BJ (cell line): ENCODE measurements at regions not wholly inside any gene's neighbourhood (a gene's known extent, or its start where the extent isn't known, plus 50 kb on each side); places are given as distances from the start of the nearest gene placed in this dataset.

Experiments used
- CTCF ChIA-PET: fragments of 350-600 bp; formaldehyde crosslinking; extraction: SDS; loops from one replicate; lab custom pipeline; 2021; ENCODE audit warnings: antibody characterized with exemption, inconsistent platforms; lab: Yijun Ruan, JAX
- POLR2A ChIA-PET: fragments of 300-600 bp; sonication (Branson Sonifier 250); formaldehyde crosslinking; extraction: SDS; loops from one replicate; lab custom pipeline; 2021; ENCODE audit warnings: antibody characterized with exemption; lab: Charles Lee
- DNase-seq: peaks from one replicate; pipeline ENCODE4 v3.0.0-alpha.2; 2011; ENCODE audit warnings: low read depth
- H3K27me3 ChIP-seq: 2 replicates; pipeline ENCODE4 v1.6.0; 2011; ENCODE audit warnings: low read length; ENCODE audit not compliant: control insufficient read depth, insufficient read depth
- H3K36me3 ChIP-seq: 2 replicates; pipeline ENCODE4 v1.5.1; 2011; ENCODE audit warnings: low read length; ENCODE audit not compliant: control insufficient read depth, insufficient read depth
- H3K4me3 ChIP-seq: 2 replicates; pipeline ENCODE4 v1.5.1; 2011; ENCODE audit warnings: low read depth, mild to moderate bottlenecking, control low read depth, low read length
- CTCF ChIP-seq: IDR thresholded peaks from 2 replicates; pipeline ENCODE4 v1.5.1; 2011; ENCODE audit warnings: low read depth, mild to moderate bottlenecking, control low read depth, inconsistent platforms, low read length, moderate library complexity; ENCODE audit not compliant: insufficient read depth

DNA sequence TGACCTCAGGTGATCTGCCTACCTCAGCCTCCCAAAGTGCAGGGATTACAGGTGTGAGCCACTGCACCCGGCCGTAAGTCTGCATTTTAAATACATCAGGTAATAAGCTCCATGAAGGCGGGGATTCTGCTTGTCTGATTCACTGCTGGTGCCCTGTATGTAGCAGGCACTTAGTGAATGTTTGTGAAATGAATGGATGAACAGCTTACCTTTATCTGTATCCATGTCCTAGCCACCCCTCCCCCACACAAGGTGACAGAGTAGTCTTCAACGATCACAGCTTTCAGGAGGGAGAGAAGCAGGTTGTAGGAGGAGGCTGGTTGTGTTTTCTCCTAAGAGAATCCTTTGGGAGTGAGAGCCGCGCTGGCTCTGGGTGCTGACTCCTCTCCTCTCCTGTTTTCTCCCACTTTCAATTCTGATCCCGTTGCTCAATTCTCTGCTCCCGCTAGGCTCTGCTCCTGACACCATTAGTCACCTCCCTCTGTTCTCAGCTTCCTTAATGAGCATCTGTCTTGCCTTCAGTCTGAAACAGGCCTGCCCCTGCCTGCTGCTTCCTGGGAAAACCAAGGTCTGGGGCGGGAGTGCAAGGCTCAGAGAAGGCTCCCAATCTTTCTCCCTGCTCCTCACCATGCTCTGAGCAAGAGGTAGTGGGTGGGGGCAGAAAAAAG lies 88.8 kb upstream of the CTNNA1 start:
- no peak for DNase-seq
- Histone ChIP-seq H3K27me3 (peaks cover 2% of the 10 kb centered on the region), H3K36me3 (no peaks in the 10 kb centered on the region), H3K4me3 (no peak overlapping the region)
- ChIA-PET POLR2A (no interaction called here), CTCF (interaction anchor here (0.9 to 1.2 kb wide), 2 partner anchors 355 to 598 kb away, joined by 3 read pairs; no protein-coding TSS in a partner anchor)
- TF ChIP-seq CTCF: no peak

DNA sequence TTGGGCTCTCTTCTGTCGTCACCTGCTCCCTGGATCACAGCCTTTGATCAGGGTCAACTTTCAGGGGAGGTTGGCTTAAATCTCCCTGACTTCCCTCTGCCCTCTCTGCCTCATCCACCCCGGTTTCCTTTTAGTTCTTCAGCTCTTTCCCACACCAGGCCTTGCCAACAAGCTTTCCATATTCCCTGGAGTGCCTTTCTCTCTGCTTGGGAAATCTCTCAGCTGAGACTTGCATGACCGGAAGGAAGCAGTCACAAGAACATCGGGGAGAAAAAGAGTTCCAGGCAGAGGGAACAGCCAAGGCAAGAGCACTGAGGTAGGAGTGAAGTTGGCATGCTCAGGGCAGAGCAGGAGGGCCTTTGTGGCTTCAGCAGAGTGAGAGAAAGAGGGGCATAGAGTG lies 88.4 kb upstream of the HSPA9 start:
- ChIA-PET CTCF (interaction anchor here (0.6 to 1.2 kb wide), 3 partner anchors 10 to 599 kb away, joined by 3 read pairs; no protein-coding TSS in a partner anchor), POLR2A (no interaction called here)
- Histone ChIP-seq H3K4me3 (no peak overlapping the region), H3K27me3 (peaks cover 3% of the 10 kb centered on the region), H3K36me3 (no peaks in the 10 kb centered on the region)
- no peak for DNase-seq
- TF ChIP-seq CTCF: no peak

- no peak for TF ChIP-seq CTCF
- DNase-seq: no peak
- ChIA-PET CTCF (interaction anchor here (1.2 kb wide), 1 partner anchor 599 kb away, joined by 3 read pairs; no protein-coding TSS in a partner anchor), POLR2A (no interaction called here)
- Histone ChIP-seq H3K4me3 (no peak overlapping the region), H3K27me3 (peaks cover 3% of the 10 kb centered on the region; the same call in 1 of the 2 replicates), H3K36me3 (no peaks in the 10 kb centered on the region)
Measured at GRCh38 chr5:138663009-138663408, 87.8 kb upstream of the HSPA9 start.

- Histone ChIP-seq H3K4me3 (no peak overlapping the region), H3K36me3 (no peaks in the 10 kb centered on the region), H3K27me3 (peaks cover 3% of the 10 kb centered on the region; the same call in 1 of the 2 replicates)
- no peak for TF ChIP-seq CTCF
- ChIA-PET CTCF (no interaction called here), POLR2A (no interaction called here)
- no peak for DNase-seq
Measured at GRCh38 chr5:138662599-138662998, 87.4 kb upstream of the HSPA9 start.

- DNase-seq: no peak
- no peak for TF ChIP-seq CTCF
- CTCF ChIA-PET: no interaction called here
Measured at GRCh38 chr5:138661991-138662434, 86.8 kb upstream of the HSPA9 start.

More at GRCh38 chr5:138661991-138662434, 86.8 kb upstream of the HSPA9 start:
- Histone ChIP-seq H3K27me3 (peaks cover 7% of the 10 kb centered on the region), H3K36me3 (no peaks in the 10 kb centered on the region), H3K4me3 (no peak overlapping the region)
- POLR2A ChIA-PET: no interaction called here
